PFSK-1 (cell line): ENCODE measurements at regions not wholly inside any gene's neighbourhood (a gene's known extent, or its start where the extent isn't known, plus 50 kb on each side); places are given as distances from the start of the nearest gene placed in this dataset.

Source experiments
- FOXP2 ChIP-seq: optimal IDR thresholded peaks from 2 replicates; pipeline ENCODE3; 2011; ENCODE audit warnings: borderline replicate concordance, control low read depth, inconsistent platforms; ENCODE audit not compliant: insufficient read depth; ENCODE audit errors: extremely low read length, extremely low read depth
- POLR2AphosphoS5 ChIP-seq: IDR thresholded peaks from 2 replicates; pipeline ENCODE4 v1.6.1; 2012; ENCODE audit warnings: low read depth, mild to moderate bottlenecking, control low read depth, low read length, moderate library complexity
- SIN3A ChIP-seq: IDR thresholded peaks from 2 replicates; pipeline ENCODE4 v1.6.1; 2012; ENCODE audit warnings: mild to moderate bottlenecking, low read length, moderate library complexity, borderline replicate concordance; ENCODE audit not compliant: insufficient read depth
- TAF1 ChIP-seq: IDR thresholded peaks from 2 replicates; pipeline ENCODE4 v1.6.1; 2012; ENCODE audit warnings: low read length, control low read depth, borderline replicate concordance; ENCODE audit not compliant: insufficient read depth
- TF ChIP-seq, protein P1 (sequence below), 2 experiments: IDR thresholded peaks; 2 replicates each; pipeline versions ENCODE4 v1.6.1 to v1.8.0; 2011 to 2012; ENCODE audit warnings: low read depth in 2 of 2, low read length in 2 of 2, control low read depth in 1 of 2, inconsistent platforms in 1 of 2, mild to moderate bottlenecking in 1 of 2, moderate library complexity in 1 of 2; ENCODE audit not compliant: insufficient read depth in 1 of 2

DNA sequence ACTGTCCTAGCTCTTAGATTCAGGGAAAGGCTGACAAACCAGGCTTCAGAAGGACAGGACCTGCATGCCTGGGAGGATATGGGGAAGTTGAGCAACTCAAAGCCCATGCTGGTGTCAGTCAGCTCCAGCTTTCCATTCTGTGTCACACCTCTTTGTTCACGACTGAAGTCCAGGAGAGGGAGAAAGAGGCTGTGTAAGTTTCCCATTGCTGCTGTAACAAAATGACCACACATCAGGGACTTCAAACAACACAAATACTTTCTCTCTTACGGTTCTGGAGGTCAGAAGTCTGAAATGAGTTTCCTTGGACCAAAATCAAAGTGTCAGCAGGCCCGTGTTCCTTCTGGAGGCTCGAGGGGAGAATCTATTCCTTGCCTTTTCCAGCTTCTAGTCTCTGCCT is 50.6 kb upstream of the STX18 start:
- TF ChIP-seq TAF1 (no peak), SIN3A (no peak), POLR2AphosphoS5 (no peak), FOXP2 (no peak)
- TF ChIP-seq, protein P1, sequence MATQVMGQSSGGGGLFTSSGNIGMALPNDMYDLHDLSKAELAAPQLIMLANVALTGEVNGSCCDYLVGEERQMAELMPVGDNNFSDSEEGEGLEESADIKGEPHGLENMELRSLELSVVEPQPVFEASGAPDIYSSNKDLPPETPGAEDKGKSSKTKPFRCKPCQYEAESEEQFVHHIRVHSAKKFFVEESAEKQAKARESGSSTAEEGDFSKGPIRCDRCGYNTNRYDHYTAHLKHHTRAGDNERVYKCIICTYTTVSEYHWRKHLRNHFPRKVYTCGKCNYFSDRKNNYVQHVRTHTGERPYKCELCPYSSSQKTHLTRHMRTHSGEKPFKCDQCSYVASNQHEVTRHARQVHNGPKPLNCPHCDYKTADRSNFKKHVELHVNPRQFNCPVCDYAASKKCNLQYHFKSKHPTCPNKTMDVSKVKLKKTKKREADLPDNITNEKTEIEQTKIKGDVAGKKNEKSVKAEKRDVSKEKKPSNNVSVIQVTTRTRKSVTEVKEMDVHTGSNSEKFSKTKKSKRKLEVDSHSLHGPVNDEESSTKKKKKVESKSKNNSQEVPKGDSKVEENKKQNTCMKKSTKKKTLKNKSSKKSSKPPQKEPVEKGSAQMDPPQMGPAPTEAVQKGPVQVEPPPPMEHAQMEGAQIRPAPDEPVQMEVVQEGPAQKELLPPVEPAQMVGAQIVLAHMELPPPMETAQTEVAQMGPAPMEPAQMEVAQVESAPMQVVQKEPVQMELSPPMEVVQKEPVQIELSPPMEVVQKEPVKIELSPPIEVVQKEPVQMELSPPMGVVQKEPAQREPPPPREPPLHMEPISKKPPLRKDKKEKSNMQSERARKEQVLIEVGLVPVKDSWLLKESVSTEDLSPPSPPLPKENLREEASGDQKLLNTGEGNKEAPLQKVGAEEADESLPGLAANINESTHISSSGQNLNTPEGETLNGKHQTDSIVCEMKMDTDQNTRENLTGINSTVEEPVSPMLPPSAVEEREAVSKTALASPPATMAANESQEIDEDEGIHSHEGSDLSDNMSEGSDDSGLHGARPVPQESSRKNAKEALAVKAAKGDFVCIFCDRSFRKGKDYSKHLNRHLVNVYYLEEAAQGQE (IDR thresholded peaks at IDR 0.05; ENCODE audit: insufficient read depth in 1 of 2, low read depth in 2 of 2, low read length in 2 of 2): no peak
